ENCODE measurements at regions not wholly inside any gene's neighbourhood (a gene's known extent, or its start where the extent isn't known, plus 50 kb on each side); places are given as distances from the start of the nearest gene placed in this dataset.

DNA sequence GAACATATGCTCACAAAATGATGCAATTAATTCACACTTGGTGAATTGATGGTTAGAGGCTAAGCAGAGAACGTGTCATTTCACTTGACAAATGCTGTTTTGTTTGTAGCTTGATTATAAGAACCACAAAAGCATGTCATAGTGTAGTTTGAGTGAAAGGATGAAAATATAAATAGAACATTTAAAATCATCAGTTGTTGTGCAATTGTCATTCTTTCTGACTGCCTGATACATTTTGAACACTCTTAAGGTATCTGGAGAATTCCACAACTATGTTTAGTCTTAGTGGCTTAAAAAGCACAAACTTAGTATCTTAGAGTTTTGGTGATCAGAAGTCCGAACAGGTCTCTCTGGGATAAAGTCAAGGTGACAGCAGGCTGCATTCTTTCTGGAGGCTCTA, 129.4 kb downstream of the BASP1 start:
- H3K4me3 ChIP-seq, result no peak overlapping the region
- Mint-ChIP-seq H3K27me3 (ENCODE audit: insufficient read depth, low read depth, poor library complexity) (peaks cover 2% of the 10 kb centered on the region), H3K9me3 (no peaks in the 10 kb centered on the region; the same call in 2 of the 3 replicates), H3K36me3 (ENCODE audit: low read depth) (no peaks in the 10 kb centered on the region), H3K27ac (no peak overlapping the region), H3K4me3 (no peak overlapping the region), H3K4me1 (peaks cover 10% of the 10 kb centered on the region)
- no peaks in the 10 kb centered on the region for H3F3A ChIP-seq (replicated peaks; ENCODE audit: low read depth)
- ATAC-seq (no peak), DNase-seq (ENCODE audit: low spot score) (no peak)
- no peaks in the 10 kb centered on the region for H3K27me3 ChIP-seq (ENCODE audit: insufficient read depth)
- no peak overlapping the region for H3K27ac ChIP-seq (ENCODE audit: low read depth)
- no peak overlapping the region for H3K4me2 ChIP-seq
- peaks cover 6% of the 10 kb centered on the region; the same call in 1 of the 2 replicates for H3K4me1 ChIP-seq (ENCODE audit: insufficient read depth)
- no peaks in the 10 kb centered on the region for H3K36me3 ChIP-seq (ENCODE audit: insufficient read depth)
- H4K20me1 ChIP-seq (replicated peaks; ENCODE audit: insufficient read depth), result no peaks in the 10 kb centered on the region
- TF ChIP-seq EZH2 (IDR thresholded peaks at IDR 0.05; ENCODE audit: low read depth, unreplicated experiment) (no peak), NANOG (IDR thresholded peaks at IDR 0.05; ENCODE audit: borderline replicate concordance) (no peak), STAT1 (IDR thresholded peaks at IDR 0.05; ENCODE audit: unreplicated experiment) (no peak), ZNF331 (CRISPR knock-in tag; IDR thresholded peaks at IDR 0.05; ENCODE audit: low read depth) (no peak), ZNF114 (CRISPR knock-in tag; IDR thresholded peaks at IDR 0.05) (no peak), POLR2AphosphoS5 (IDR thresholded peaks at IDR 0.05; ENCODE audit: low read depth) (no peak), CREB1 (CRISPR knock-in tag; IDR thresholded peaks at IDR 0.05; ENCODE audit: low read depth) (no peak), EZH2phosphoT487 (IDR thresholded peaks at IDR 0.05; ENCODE audit: unreplicated experiment) (no peak), JUNB (IDR thresholded peaks at IDR 0.05; ENCODE audit: unreplicated experiment) (no peak)
- TF ChIP-seq, protein P1, sequence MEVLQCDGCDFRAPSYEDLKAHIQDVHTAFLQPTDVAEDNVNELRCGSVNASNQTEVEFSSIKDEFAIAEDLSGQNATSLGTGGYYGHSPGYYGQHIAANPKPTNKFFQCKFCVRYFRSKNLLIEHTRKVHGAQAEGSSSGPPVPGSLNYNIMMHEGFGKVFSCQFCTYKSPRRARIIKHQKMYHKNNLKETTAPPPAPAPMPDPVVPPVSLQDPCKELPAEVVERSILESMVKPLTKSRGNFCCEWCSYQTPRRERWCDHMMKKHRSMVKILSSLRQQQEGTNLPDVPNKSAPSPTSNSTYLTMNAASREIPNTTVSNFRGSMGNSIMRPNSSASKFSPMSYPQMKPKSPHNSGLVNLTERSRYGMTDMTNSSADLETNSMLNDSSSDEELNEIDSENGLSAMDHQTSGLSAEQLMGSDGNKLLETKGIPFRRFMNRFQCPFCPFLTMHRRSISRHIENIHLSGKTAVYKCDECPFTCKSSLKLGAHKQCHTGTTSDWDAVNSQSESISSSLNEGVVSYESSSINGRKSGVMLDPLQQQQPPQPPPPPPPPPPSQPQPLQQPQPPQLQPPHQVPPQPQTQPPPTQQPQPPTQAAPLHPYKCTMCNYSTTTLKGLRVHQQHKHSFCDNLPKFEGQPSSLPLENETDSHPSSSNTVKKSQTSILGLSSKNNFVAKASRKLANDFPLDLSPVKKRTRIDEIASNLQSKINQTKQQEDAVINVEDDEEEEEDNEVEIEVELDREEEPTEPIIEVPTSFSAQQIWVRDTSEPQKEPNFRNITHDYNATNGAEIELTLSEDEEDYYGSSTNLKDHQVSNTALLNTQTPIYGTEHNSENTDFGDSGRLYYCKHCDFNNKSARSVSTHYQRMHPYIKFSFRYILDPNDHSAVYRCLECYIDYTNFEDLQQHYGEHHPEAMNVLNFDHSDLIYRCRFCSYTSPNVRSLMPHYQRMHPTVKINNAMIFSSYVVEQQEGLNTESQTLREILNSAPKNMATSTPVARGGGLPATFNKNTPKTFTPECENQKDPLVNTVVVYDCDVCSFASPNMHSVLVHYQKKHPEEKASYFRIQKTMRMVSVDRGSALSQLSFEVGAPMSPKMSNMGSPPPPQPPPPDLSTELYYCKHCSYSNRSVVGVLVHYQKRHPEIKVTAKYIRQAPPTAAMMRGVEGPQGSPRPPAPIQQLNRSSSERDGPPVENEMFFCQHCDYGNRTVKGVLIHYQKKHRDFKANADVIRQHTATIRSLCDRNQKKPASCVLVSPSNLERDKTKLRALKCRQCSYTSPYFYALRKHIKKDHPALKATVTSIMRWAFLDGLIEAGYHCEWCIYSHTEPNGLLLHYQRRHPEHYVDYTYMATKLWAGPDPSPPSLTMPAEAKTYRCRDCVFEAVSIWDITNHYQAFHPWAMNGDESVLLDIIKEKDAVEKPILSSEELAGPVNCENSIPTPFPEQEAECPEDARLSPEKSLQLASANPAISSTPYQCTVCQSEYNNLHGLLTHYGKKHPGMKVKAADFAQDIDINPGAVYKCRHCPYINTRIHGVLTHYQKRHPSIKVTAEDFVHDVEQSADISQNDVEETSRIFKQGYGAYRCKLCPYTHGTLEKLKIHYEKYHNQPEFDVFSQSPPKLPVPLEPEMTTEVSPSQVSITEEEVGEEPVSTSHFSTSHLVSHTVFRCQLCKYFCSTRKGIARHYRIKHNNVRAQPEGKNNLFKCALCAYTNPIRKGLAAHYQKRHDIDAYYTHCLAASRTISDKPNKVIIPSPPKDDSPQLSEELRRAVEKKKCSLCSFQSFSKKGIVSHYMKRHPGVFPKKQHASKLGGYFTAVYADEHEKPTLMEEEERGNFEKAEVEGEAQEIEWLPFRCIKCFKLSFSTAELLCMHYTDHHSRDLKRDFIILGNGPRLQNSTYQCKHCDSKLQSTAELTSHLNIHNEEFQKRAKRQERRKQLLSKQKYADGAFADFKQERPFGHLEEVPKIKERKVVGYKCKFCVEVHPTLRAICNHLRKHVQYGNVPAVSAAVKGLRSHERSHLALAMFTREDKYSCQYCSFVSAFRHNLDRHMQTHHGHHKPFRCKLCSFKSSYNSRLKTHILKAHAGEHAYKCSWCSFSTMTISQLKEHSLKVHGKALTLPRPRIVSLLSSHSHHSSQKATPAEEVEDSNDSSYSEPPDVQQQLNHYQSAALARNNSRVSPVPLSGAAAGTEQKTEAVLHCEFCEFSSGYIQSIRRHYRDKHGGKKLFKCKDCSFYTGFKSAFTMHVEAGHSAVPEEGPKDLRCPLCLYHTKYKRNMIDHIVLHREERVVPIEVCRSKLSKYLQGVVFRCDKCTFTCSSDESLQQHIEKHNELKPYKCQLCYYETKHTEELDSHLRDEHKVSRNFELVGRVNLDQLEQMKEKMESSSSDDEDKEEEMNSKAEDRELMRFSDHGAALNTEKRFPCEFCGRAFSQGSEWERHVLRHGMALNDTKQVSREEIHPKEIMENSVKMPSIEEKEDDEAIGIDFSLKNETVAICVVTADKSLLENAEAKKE (CRISPR knock-in tag; IDR thresholded peaks at IDR 0.05), result no peak
- TF ChIP-seq, protein P2, sequence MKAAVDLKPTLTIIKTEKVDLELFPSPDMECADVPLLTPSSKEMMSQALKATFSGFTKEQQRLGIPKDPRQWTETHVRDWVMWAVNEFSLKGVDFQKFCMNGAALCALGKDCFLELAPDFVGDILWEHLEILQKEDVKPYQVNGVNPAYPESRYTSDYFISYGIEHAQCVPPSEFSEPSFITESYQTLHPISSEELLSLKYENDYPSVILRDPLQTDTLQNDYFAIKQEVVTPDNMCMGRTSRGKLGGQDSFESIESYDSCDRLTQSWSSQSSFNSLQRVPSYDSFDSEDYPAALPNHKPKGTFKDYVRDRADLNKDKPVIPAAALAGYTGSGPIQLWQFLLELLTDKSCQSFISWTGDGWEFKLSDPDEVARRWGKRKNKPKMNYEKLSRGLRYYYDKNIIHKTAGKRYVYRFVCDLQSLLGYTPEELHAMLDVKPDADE (IDR thresholded peaks at IDR 0.05), result no peak
- TF ChIP-seq, protein P3, sequence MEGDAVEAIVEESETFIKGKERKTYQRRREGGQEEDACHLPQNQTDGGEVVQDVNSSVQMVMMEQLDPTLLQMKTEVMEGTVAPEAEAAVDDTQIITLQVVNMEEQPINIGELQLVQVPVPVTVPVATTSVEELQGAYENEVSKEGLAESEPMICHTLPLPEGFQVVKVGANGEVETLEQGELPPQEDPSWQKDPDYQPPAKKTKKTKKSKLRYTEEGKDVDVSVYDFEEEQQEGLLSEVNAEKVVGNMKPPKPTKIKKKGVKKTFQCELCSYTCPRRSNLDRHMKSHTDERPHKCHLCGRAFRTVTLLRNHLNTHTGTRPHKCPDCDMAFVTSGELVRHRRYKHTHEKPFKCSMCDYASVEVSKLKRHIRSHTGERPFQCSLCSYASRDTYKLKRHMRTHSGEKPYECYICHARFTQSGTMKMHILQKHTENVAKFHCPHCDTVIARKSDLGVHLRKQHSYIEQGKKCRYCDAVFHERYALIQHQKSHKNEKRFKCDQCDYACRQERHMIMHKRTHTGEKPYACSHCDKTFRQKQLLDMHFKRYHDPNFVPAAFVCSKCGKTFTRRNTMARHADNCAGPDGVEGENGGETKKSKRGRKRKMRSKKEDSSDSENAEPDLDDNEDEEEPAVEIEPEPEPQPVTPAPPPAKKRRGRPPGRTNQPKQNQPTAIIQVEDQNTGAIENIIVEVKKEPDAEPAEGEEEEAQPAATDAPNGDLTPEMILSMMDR (conservative IDR thresholded peaks at IDR 0.05; ENCODE audit: low read depth in 2 of 2), result no peak
- TF ChIP-seq, protein P4, sequence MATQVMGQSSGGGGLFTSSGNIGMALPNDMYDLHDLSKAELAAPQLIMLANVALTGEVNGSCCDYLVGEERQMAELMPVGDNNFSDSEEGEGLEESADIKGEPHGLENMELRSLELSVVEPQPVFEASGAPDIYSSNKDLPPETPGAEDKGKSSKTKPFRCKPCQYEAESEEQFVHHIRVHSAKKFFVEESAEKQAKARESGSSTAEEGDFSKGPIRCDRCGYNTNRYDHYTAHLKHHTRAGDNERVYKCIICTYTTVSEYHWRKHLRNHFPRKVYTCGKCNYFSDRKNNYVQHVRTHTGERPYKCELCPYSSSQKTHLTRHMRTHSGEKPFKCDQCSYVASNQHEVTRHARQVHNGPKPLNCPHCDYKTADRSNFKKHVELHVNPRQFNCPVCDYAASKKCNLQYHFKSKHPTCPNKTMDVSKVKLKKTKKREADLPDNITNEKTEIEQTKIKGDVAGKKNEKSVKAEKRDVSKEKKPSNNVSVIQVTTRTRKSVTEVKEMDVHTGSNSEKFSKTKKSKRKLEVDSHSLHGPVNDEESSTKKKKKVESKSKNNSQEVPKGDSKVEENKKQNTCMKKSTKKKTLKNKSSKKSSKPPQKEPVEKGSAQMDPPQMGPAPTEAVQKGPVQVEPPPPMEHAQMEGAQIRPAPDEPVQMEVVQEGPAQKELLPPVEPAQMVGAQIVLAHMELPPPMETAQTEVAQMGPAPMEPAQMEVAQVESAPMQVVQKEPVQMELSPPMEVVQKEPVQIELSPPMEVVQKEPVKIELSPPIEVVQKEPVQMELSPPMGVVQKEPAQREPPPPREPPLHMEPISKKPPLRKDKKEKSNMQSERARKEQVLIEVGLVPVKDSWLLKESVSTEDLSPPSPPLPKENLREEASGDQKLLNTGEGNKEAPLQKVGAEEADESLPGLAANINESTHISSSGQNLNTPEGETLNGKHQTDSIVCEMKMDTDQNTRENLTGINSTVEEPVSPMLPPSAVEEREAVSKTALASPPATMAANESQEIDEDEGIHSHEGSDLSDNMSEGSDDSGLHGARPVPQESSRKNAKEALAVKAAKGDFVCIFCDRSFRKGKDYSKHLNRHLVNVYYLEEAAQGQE (IDR thresholded peaks at IDR 0.05; ENCODE audit: unreplicated experiment), result no peak
- H3K79me2 ChIP-seq (replicated peaks; ENCODE audit: insufficient read depth), result no peaks in the 10 kb centered on the region
- H3K9me2 ChIP-seq (ENCODE audit: insufficient read depth), result no peaks in the 10 kb centered on the region
- H2AFZ ChIP-seq, result no peak overlapping the region

Measured in GM23338 (cell line).